GM12878 (cell line): ENCODE measurements at regions not wholly inside any gene's neighbourhood (a gene's known extent, or its start where the extent isn't known, plus 50 kb on each side); places are given as distances from the start of the nearest gene placed in this dataset.

ENCODE experiments used
- ATAC-seq: fragments of 200-7000 bp; cut with Tn5 transposase; 3 replicates; pipeline ENCODE4 v1.9.1; 2020; ENCODE audit warnings: mild to moderate bottlenecking, moderate library complexity
- BruUV-seq: library from RNA; stranded (reverse); fragments of 400-500 nt; replicated peaks from 2 replicates; lab custom pipeline; 2021; lab: Mats Ljungman, UMichigan
- CTCF ChIA-PET: fragments of 300-600 bp; sonication (Branson Sonifier 250); formaldehyde crosslinking; extraction: SDS; loops from one replicate; lab custom pipeline; 2021; ENCODE audit warnings: inconsistent platforms; lab: Yijun Ruan, JAX
- POLR2A ChIA-PET: fragments of 350-600 bp; formaldehyde crosslinking; extraction: SDS; loops from one replicate; lab custom pipeline; 2021; ENCODE audit warnings: inconsistent platforms; lab: Charles Lee
- RAD21 ChIA-PET: fragments of 300-600 bp; sonication (Branson Sonifier 250); formaldehyde crosslinking; loops from one replicate; lab custom pipeline; 2023; ENCODE audit warnings: antibody characterized with exemption; ENCODE audit not compliant: unreplicated experiment; lab: Charles Lee
- SMC1A ChIA-PET: fragments of 300-600 bp; sonication (Branson Sonifier 250); formaldehyde crosslinking; loops from one replicate; lab custom pipeline; 2023; ENCODE audit not compliant: unreplicated experiment, uncharacterized antibody; lab: Charles Lee
- DNase-seq: peaks from one replicate; pipeline ENCODE4 v3.0.0-alpha.2; 2011; ENCODE audit warnings: low read depth, low spot score
- FAIRE-seq: peaks from 3 replicates; lab custom pipeline; 2011; peaks lifted over from hg19 to GRCh38; lab: Jason Lieb, UNC
- H2AFZ ChIP-seq: 2 replicates; pipeline ENCODE4 v1.6.0; 2011; ENCODE audit warnings: low read depth, low read length, control low read depth; ENCODE audit not compliant: control insufficient read depth
- H3K27ac ChIP-seq: 2 replicates; pipeline ENCODE4 v1.5.1; 2011; ENCODE audit warnings: control low read depth; ENCODE audit not compliant: control insufficient read depth, insufficient read depth
- H3K27me3 ChIP-seq, 2 experiments: replicated peaks in 1 of 2; 2 replicates each; pipeline versions ENCODE4 v1.6.0 to v1.6.1; 2011; ENCODE audit warnings: low read length in 1 of 2; ENCODE audit not compliant: control insufficient read depth in 2 of 2, insufficient read depth in 2 of 2
- H3K36me3 ChIP-seq, 2 experiments: 2 replicates each; pipeline ENCODE4 v1.5.1; 2011; ENCODE audit warnings: low read length in 1 of 2; ENCODE audit not compliant: control insufficient read depth in 2 of 2, insufficient read depth in 2 of 2
- H3K4me1 ChIP-seq: 2 replicates; pipeline ENCODE4 v1.6.1; 2011; ENCODE audit warnings: mild to moderate bottlenecking, low read length, moderate library complexity, mixed read lengths; ENCODE audit not compliant: control insufficient read depth, insufficient read depth
- H3K4me2 ChIP-seq: 2 replicates; pipeline ENCODE4 v1.6.0; 2011; ENCODE audit warnings: control low read depth; ENCODE audit not compliant: control insufficient read depth, insufficient read depth
- H3K4me3 ChIP-seq: fragments of 200-600 bp; sonication (generic); 2 replicates; pipeline ENCODE4 v1.5.1; 2016
- H3K79me2 ChIP-seq: 2 replicates; pipeline ENCODE4 v1.6.0; 2011; ENCODE audit warnings: low read length; ENCODE audit not compliant: control insufficient read depth, insufficient read depth
- H3K9ac ChIP-seq: 2 replicates; pipeline ENCODE4 v1.8.0; 2011; ENCODE audit warnings: low read length, control low read depth, mixed read lengths; ENCODE audit not compliant: control insufficient read depth, insufficient read depth
- H3K9me3 ChIP-seq: replicated peaks from 3 replicates; pipeline ENCODE4 v1.5.1; 2011; ENCODE audit warnings: mild to moderate bottlenecking, low read length; ENCODE audit not compliant: control insufficient read depth, insufficient read depth
- H4K20me1 ChIP-seq: 2 replicates; pipeline ENCODE4 v1.6.0; 2011; ENCODE audit not compliant: control insufficient read depth, insufficient read depth
- BCL11A ChIP-seq: IDR thresholded peaks from 2 replicates; pipeline ENCODE4 v1.6.1; 2011; ENCODE audit warnings: low read depth, low read length
- BCLAF1 ChIP-seq: fragments of 450-650 bp; IDR thresholded peaks from 2 replicates; pipeline ENCODE4 v1.6.1; 2017; ENCODE audit warnings: antibody characterized with exemption, mild to moderate bottlenecking, moderate library complexity
- CHD1 ChIP-seq: IDR thresholded peaks from 2 replicates; pipeline ENCODE4 v1.6.1; 2012; ENCODE audit warnings: low read depth, low read length, improper control_type of control experiment
- DPF2 ChIP-seq: fragments of 450-650 bp; IDR thresholded peaks from 2 replicates; pipeline ENCODE4 v1.6.1; 2017; ENCODE audit warnings: mild to moderate bottlenecking
- GABPA ChIP-seq: IDR thresholded peaks from 2 replicates; pipeline ENCODE4 v1.6.1; 2014; ENCODE audit warnings: antibody characterized with exemption, low read depth, mild to moderate bottlenecking, inconsistent platforms
- JUNB ChIP-seq: IDR thresholded peaks from 2 replicates; pipeline ENCODE4 v1.6.1; 2016; ENCODE audit warnings: antibody characterized with exemption, mild to moderate bottlenecking
- KLF5 ChIP-seq: fragments of 450-650 bp; IDR thresholded peaks from 2 replicates; pipeline ENCODE4 v1.6.1; 2014; ENCODE audit warnings: mild to moderate bottlenecking; ENCODE audit not compliant: partially characterized antibody
- NFYB ChIP-seq: IDR thresholded peaks from 2 replicates; pipeline ENCODE4 v1.6.1; 2011; ENCODE audit warnings: low read depth, mild to moderate bottlenecking, low read length, improper control_type of control experiment, moderate library complexity; ENCODE audit not compliant: insufficient read depth
- RELA ChIP-seq: fragments of 450-650 bp; IDR thresholded peaks from 2 replicates; pipeline ENCODE4 v1.8.0; 2014; ENCODE audit warnings: borderline replicate concordance; ENCODE audit not compliant: partially characterized antibody
- SRF ChIP-seq, 2 experiments: IDR thresholded peaks; 2 replicates each; pipeline ENCODE4 v1.6.1; 2011; ENCODE audit warnings: low read depth in 2 of 2, low read length in 2 of 2, mild to moderate bottlenecking in 1 of 2, moderate library complexity in 1 of 2
- STAT3 ChIP-seq: IDR thresholded peaks from 2 replicates; pipeline ENCODE4 v1.6.1; 2011; ENCODE audit warnings: low read depth, low read length, improper control_type of control experiment
- SUPT20H ChIP-seq: IDR thresholded peaks from 2 replicates; pipeline ENCODE4 v1.6.1; 2011; ENCODE audit warnings: low read depth, mild to moderate bottlenecking, low read length, moderate library complexity, borderline replicate concordance; ENCODE audit not compliant: control insufficient read depth
- ZBED1 ChIP-seq: IDR thresholded peaks from 2 replicates; pipeline ENCODE4 v1.6.1; 2016; ENCODE audit warnings: borderline replicate concordance
- ZBTB33 ChIP-seq: fragments of 450-650 bp; IDR thresholded peaks from 2 replicates; pipeline ENCODE4 v1.6.1; 2017; ENCODE audit warnings: mild to moderate bottlenecking
- ZNF24 ChIP-seq: fragments of 450-650 bp; IDR thresholded peaks from 2 replicates; pipeline ENCODE4 v1.6.1; 2017; ENCODE audit warnings: antibody characterized with exemption, mild to moderate bottlenecking
- ZNF622 ChIP-seq: fragments of 450-650 bp; IDR thresholded peaks from 2 replicates; pipeline ENCODE4 v1.6.1; 2017; ENCODE audit warnings: mild to moderate bottlenecking, inconsistent platforms
- WGBS: methylation state at CpG from one replicate; pipeline ENCODE4 v1.1.6; 2016; ENCODE audit warnings: low lambda C conversion rate; ENCODE audit not compliant: insufficient replicate concordance, insufficient coverage; ENCODE audit errors: missing lambda C conversion rate; 5-methylcytosine and 5-hydroxymethylcytosine counted together
- in situ Hi-C: fragments of 300-500 bp; cut with MboI; formaldehyde crosslinking; loops from 9 replicates; pipeline ENCODE4 v1.14.3; 2018; ENCODE audit warnings: mixed read lengths
- intact Hi-C: fragments of 100-400 bp; cut with micrococcal nuclease; formaldehyde crosslinking; loops from one replicate; pipeline ENCODE4 v1.14.2; 2022; ENCODE audit not compliant: unreplicated experiment
- TF ChIP-seq, protein P1 (sequence below): IDR thresholded peaks from 2 replicates; pipeline ENCODE4 v1.6.1; 2012; ENCODE audit warnings: low read length, inconsistent platforms
- TF ChIP-seq, protein P2 (sequence below): fragments of 450-650 bp; IDR thresholded peaks from 2 replicates; pipeline ENCODE4 v1.6.1; 2017; ENCODE audit warnings: mild to moderate bottlenecking, low read depth, inconsistent platforms; ENCODE audit not compliant: poor library complexity, severe bottlenecking

- ChIA-PET CTCF (no interaction called here), SMC1A (no interaction called here), RAD21 (interaction anchor here (0.7 kb wide), 1 partner anchor 30 kb away, joined by 3 read pairs; no protein-coding TSS in a partner anchor), POLR2A (no interaction called here)
- Histone ChIP-seq H3K4me1 (no peaks in the 10 kb centered on the region), H3K9ac (no peak overlapping the region), H3K27ac (no peak overlapping the region), H3K79me2 (no peaks in the 10 kb centered on the region), H4K20me1 (no peaks in the 10 kb centered on the region), H3K4me2 (no peak overlapping the region), H3K9me3 (no peaks in the 10 kb centered on the region), H3K36me3 (no peaks in the 10 kb centered on the region), H2AFZ (no peak overlapping the region), H3K27me3 (no peaks in the 10 kb centered on the region), H3K4me3 (no peak overlapping the region)
- 24% methylated on average over 3 of the region's 3 CpGs for WGBS
- intact Hi-C loops = no loop called here
- no peak for FAIRE-seq
- DNase-seq = no peak
- no peak for ATAC-seq
- no TSS peak for BruUV-seq
- in situ Hi-C loops = no loop called here
- TF ChIP-seq ZNF24 (no peak), DPF2 (no peak), BCLAF1 (no peak), STAT3 (no peak), CHD1 (no peak), BCL11A (no peak), ZBTB33 (no peak), ZBED1 (no peak), KLF5 (no peak), GABPA (no peak), RELA (no peak), NFYB (no peak), JUNB (no peak), ZNF622 (no peak), SUPT20H (no peak), SRF (IDR thresholded peaks at IDR 0.05; ENCODE audit: low read depth in 2 of 2, low read length in 2 of 2) (no peak)
- TF ChIP-seq, protein P1, sequence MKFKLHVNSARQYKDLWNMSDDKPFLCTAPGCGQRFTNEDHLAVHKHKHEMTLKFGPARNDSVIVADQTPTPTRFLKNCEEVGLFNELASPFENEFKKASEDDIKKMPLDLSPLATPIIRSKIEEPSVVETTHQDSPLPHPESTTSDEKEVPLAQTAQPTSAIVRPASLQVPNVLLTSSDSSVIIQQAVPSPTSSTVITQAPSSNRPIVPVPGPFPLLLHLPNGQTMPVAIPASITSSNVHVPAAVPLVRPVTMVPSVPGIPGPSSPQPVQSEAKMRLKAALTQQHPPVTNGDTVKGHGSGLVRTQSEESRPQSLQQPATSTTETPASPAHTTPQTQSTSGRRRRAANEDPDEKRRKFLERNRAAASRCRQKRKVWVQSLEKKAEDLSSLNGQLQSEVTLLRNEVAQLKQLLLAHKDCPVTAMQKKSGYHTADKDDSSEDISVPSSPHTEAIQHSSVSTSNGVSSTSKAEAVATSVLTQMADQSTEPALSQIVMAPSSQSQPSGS = no peak
- TF ChIP-seq, protein P2, sequence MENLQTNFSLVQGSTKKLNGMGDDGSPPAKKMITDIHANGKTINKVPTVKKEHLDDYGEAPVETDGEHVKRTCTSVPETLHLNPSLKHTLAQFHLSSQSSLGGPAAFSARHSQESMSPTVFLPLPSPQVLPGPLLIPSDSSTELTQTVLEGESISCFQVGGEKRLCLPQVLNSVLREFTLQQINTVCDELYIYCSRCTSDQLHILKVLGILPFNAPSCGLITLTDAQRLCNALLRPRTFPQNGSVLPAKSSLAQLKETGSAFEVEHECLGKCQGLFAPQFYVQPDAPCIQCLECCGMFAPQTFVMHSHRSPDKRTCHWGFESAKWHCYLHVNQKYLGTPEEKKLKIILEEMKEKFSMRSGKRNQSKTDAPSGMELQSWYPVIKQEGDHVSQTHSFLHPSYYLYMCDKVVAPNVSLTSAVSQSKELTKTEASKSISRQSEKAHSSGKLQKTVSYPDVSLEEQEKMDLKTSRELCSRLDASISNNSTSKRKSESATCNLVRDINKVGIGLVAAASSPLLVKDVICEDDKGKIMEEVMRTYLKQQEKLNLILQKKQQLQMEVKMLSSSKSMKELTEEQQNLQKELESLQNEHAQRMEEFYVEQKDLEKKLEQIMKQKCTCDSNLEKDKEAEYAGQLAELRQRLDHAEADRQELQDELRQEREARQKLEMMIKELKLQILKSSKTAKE = no peak
These were observed 471.0 kb downstream of the OLFM4 start for GRCh38 chr13:53499576-53500133.
